ENCODE measurements at regions not wholly inside any gene's neighbourhood (a gene's known extent, or its start where the extent isn't known, plus 50 kb on each side); places are given as distances from the start of the nearest gene placed in this dataset.

GRCh38 chr14:22458737-22459136, 130.3 kb downstream of the DAD1 start:
- no peak for TF ChIP-seq CTCF (IDR thresholded peaks at IDR 0.05)
- DNase-seq (ENCODE audit: low spot score): no peak
- Histone ChIP-seq H3K27ac (no peak overlapping the region), H3K4me3 (no peak overlapping the region)

GRCh38 chr14:22456998-22457594, 131.9 kb downstream of the DAD1 start:
- H3K4me3 ChIP-seq: no peak overlapping the region

GRCh38 chr14:22456421-22456820, 132.6 kb downstream of the DAD1 start:
- no peak for DNase-seq (ENCODE audit: low spot score)
- TF ChIP-seq CTCF (IDR thresholded peaks at IDR 0.05): no peak
- Histone ChIP-seq H3K27ac (no peak overlapping the region), H3K4me3 (no peak overlapping the region)

More at GRCh38 chr14:22456998-22457594, 131.9 kb downstream of the DAD1 start:
- TF ChIP-seq CTCF (IDR thresholded peaks at IDR 0.05): no peak
- no peak for DNase-seq (ENCODE audit: low spot score)
- H3K27ac ChIP-seq: no peak overlapping the region

- no peak for DNase-seq (ENCODE audit: low spot score)
- TF ChIP-seq CTCF (IDR thresholded peaks at IDR 0.05): no peak
- Histone ChIP-seq H3K27ac (no peak overlapping the region), H3K4me3 (no peak overlapping the region)
These were observed 136.7 kb downstream of the DAD1 start for GRCh38 chr14:22452330-22452729.

- no peak for TF ChIP-seq CTCF (IDR thresholded peaks at IDR 0.05)
- DNase-seq (ENCODE audit: low spot score): no peak
- H3K27ac ChIP-seq: no peak overlapping the region
- no peak overlapping the region for H3K4me3 ChIP-seq
These were observed 138.8 kb downstream of the DAD1 start for GRCh38 chr14:22450266-22450665.

- TF ChIP-seq CTCF (IDR thresholded peaks at IDR 0.05): no peak
- peak overlapping the region in 1 of 2 donors; percentile 36 for H3K27ac ChIP-seq
- no peak for DNase-seq (ENCODE audit: low spot score)
- H3K4me3 ChIP-seq: no peak overlapping the region
These were observed 139.5 kb downstream of the DAD1 start for GRCh38 chr14:22449600-22449905.

GRCh38 chr14:22448905-22449599, 140.0 kb downstream of the DAD1 start:
- no peak for DNase-seq (ENCODE audit: low spot score)
- H3K27ac ChIP-seq: peak overlapping the region in 1 of 2 donors; percentile 48
- TF ChIP-seq CTCF (IDR thresholded peaks at IDR 0.05): no peak
- no peak overlapping the region for H3K4me3 ChIP-seq
